Keratinocyte (primary cell): ENCODE measurements at regions not wholly inside any gene's neighbourhood (a gene's known extent, or its start where the extent isn't known, plus 50 kb on each side); places are given as distances from the start of the nearest gene placed in this dataset.

Experiments used
- CTCF ChIP-seq, 3 experiments: IDR thresholded peaks in 1 of 3; conservative IDR thresholded peaks in 1 of 3; optimal IDR thresholded peaks in 1 of 3; 2 replicates in 2 of 3; 3 replicates in 1 of 3; pipeline versions ENCODE3 to v1.5.1; 2011; ENCODE audit warnings: low read length in 3 of 3, mild to moderate bottlenecking in 3 of 3, moderate library complexity in 2 of 3, control low read depth in 1 of 3, inconsistent platforms in 1 of 3; ENCODE audit not compliant: insufficient read depth in 2 of 3; ENCODE audit errors: extremely low read depth in 1 of 3
- EZH2 ChIP-seq: IDR thresholded peaks from one replicate; pipeline ENCODE4 v1.6.1; 2012; ENCODE audit warnings: inconsistent platforms, mild to moderate bottlenecking, low read length, moderate library complexity

GRCh38 chr11:29786092-29786491 lies 230.7 kb downstream of the KCNA4 start:
- TF ChIP-seq EZH2, result no peak
- TF ChIP-seq CTCF (optimal IDR thresholded peaks at IDR 0.05 in 1 of 3, IDR thresholded peaks at IDR 0.05 in 1 of 3, conservative IDR thresholded peaks at IDR 0.05 in 1 of 3; ENCODE audit: extremely low read depth in 1 of 3, insufficient read depth in 2 of 3, low read length in 3 of 3), result no peak
